ENCODE measurements at regions not wholly inside any gene's neighbourhood (a gene's known extent, or its start where the extent isn't known, plus 50 kb on each side); places are given as distances from the start of the nearest gene placed in this dataset.

DNA sequence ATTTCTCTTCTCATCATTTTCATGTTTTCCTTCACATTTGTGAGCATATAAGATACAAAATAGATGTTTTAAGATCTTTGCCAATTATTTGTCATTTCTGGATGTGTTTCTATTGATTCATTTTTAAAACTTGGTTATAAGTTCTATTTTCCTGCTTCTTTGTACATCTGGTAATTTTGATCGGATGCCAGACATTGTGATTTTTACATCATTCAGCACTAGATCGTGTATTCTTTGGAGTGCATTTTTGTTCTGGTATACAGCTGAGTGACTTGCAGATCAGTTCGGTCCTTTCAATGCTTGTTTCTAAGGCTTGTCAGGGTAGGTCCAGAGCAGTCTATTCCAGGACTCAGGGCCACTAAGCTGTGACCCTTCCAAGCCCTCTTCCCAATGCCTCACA lies 198.2 kb downstream of the KLF12 start:
- Histone ChIP-seq H3K27me3 (no peaks in the 10 kb centered on the region), H3K36me3 (no peaks in the 10 kb centered on the region), H3K4me1 (ENCODE audit: insufficient read depth) (no peaks in the 10 kb centered on the region), H3K9me3 (no peaks in the 10 kb centered on the region), H3K4me3 (no peak overlapping the region), H3K27ac (no peak overlapping the region)
- 88 to 96% (median 89%) methylated on average over 3 of the region's 3 CpGs for WGBS, 3 donors
- TF ChIP-seq, protein P1, sequence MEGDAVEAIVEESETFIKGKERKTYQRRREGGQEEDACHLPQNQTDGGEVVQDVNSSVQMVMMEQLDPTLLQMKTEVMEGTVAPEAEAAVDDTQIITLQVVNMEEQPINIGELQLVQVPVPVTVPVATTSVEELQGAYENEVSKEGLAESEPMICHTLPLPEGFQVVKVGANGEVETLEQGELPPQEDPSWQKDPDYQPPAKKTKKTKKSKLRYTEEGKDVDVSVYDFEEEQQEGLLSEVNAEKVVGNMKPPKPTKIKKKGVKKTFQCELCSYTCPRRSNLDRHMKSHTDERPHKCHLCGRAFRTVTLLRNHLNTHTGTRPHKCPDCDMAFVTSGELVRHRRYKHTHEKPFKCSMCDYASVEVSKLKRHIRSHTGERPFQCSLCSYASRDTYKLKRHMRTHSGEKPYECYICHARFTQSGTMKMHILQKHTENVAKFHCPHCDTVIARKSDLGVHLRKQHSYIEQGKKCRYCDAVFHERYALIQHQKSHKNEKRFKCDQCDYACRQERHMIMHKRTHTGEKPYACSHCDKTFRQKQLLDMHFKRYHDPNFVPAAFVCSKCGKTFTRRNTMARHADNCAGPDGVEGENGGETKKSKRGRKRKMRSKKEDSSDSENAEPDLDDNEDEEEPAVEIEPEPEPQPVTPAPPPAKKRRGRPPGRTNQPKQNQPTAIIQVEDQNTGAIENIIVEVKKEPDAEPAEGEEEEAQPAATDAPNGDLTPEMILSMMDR (IDR thresholded peaks at IDR 0.05) = no peak
- TF ChIP-seq EP300 (IDR thresholded peaks at IDR 0.05) = no peak
- TF ChIP-seq POLR2A (IDR thresholded peaks at IDR 0.05) = no peak
- DNase-seq = no peak
- intact Hi-C loops (cut with DNase I) = no loop called here

DNA sequence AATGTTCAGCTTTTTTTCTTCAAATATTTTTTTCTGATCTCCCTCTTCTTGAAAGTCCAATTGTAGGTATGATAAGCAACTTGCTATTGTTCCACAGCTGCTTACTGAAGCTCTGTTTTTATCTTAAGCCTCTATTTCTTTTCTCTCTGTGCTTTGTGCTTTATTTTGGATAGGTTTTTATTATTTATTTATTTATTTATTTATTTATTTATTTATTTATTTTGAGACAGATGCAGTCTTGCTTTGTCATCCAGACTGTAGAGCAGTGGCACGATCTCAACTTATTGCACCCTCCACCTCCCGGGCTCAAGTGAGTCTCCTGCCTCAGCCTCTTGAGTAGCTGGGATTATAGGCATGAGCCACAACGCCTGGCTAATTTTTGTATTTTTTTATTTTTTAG lies 199.4 kb downstream of the KLF12 start:
- Histone ChIP-seq H3K4me1 (ENCODE audit: insufficient read depth) (no peaks in the 10 kb centered on the region), H3K27ac (no peak overlapping the region), H3K36me3 (no peaks in the 10 kb centered on the region), H3K4me3 (no peak overlapping the region), H3K27me3 (no peaks in the 10 kb centered on the region), H3K9me3 (no peaks in the 10 kb centered on the region)
- TF ChIP-seq POLR2A (IDR thresholded peaks at IDR 0.05) (no peak), EP300 (IDR thresholded peaks at IDR 0.05) (no peak)
- TF ChIP-seq, protein P1 (IDR thresholded peaks at IDR 0.05) = no peak
- no peak for DNase-seq
- intact Hi-C loops (cut with DNase I) = no loop called here
- 94 to 100% (median 97%) methylated on average over 3 of the region's 3 CpGs for WGBS, 3 donors

DNA sequence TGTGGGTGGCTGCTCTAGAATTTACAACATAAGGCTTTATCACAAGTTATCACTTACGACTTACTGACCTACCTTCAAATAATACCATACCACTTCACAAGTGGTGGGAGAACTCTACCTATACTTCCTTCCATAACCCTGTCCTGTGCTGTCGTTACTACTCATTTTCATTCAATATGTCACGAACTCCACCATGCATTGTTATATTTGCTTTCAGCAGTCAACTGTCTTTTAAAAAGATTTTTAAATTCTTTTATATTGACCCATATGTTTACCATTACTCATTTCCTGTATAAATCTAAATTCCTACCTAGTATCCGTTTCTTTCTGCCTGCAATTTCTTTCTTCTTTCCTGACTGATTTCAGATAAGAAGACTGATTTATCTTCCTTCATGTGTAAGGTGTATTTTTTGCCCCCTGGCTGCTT lies 200.0 kb downstream of the KLF12 start:
- no peak for DNase-seq
- Histone ChIP-seq H3K4me3 (no peak overlapping the region), H3K4me1 (ENCODE audit: insufficient read depth) (no peaks in the 10 kb centered on the region), H3K9me3 (no peaks in the 10 kb centered on the region), H3K27ac (no peak overlapping the region), H3K36me3 (no peaks in the 10 kb centered on the region), H3K27me3 (no peaks in the 10 kb centered on the region)
- 75 to 80% (median 78%) methylated on average over 4 of the region's 4 CpGs for whole genome bisulfite sequencing, 3 donors
- intact Hi-C loops (cut with DNase I) = no loop called here
- TF ChIP-seq POLR2A (IDR thresholded peaks at IDR 0.05) (no peak), EP300 (IDR thresholded peaks at IDR 0.05) (no peak)
- TF ChIP-seq, protein P1 (IDR thresholded peaks at IDR 0.05) = no peak

- intact Hi-C loops (cut with DNase I) = no loop called here
- WGBS, 3 donors = 91 to 98% (median 97%) methylated on average over 2 of the region's 2 CpGs
- Histone ChIP-seq H3K27me3 (no peaks in the 10 kb centered on the region), H3K27ac (no peak overlapping the region), H3K36me3 (no peaks in the 10 kb centered on the region), H3K4me3 (no peak overlapping the region), H3K9me3 (no peaks in the 10 kb centered on the region), H3K4me1 (ENCODE audit: insufficient read depth) (no peaks in the 10 kb centered on the region)
- no peak for DNase-seq
- TF ChIP-seq, protein P1 (IDR thresholded peaks at IDR 0.05) = no peak
- TF ChIP-seq EP300 (IDR thresholded peaks at IDR 0.05) = no peak
- TF ChIP-seq POLR2A (IDR thresholded peaks at IDR 0.05) = no peak
These were observed 200.4 kb downstream of the KLF12 start for GRCh38 chr13:73933795-73934194.

DNA sequence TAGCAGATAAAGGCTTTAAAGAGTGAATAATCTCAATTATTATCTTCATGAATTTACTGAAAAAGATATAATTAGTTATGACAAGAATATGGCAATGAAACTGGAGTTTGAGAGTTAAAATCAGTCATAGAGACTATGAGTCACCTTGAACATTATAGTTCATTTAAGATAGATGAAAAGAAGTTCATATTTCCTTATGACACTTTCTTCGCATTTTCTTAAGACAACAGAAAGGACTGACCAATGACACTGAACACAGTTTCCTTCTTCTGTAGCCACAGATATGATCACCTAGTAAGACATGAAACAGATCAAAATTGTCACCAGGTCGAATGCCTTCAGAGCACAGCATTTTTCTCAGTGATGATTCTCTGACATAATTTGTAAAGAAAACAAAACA lies 202.1 kb downstream of the KLF12 start:
- DNase-seq = no peak
- Histone ChIP-seq H3K36me3 (no peaks in the 10 kb centered on the region), H3K4me1 (ENCODE audit: insufficient read depth) (no peaks in the 10 kb centered on the region), H3K4me3 (no peak overlapping the region), H3K27ac (no peak overlapping the region), H3K27me3 (no peaks in the 10 kb centered on the region), H3K9me3 (no peaks in the 10 kb centered on the region)
- 84 to 88% (median 85%) methylated on average over 2 of the region's 2 CpGs for WGBS, 3 donors
- TF ChIP-seq EP300 (IDR thresholded peaks at IDR 0.05) (no peak), POLR2A (IDR thresholded peaks at IDR 0.05) (no peak)
- TF ChIP-seq, protein P1 (IDR thresholded peaks at IDR 0.05) = no peak
- intact Hi-C loops (cut with DNase I) = no loop called here

Measured in ovary (tissue), 7 donors.